NT2/D1 (cell line): ENCODE measurements at regions not wholly inside any gene's neighbourhood (a gene's known extent, or its start where the extent isn't known, plus 50 kb on each side); places are given as distances from the start of the nearest gene placed in this dataset.

Experiments
- YY1 ChIP-seq: IDR thresholded peaks from 2 replicates; pipeline ENCODE4 v1.6.1; 2011; ENCODE audit not compliant: insufficient read length, insufficient read depth
- ZNF274 ChIP-seq: IDR thresholded peaks from 2 replicates; pipeline ENCODE4 v1.6.1; 2011; ENCODE audit warnings: mild to moderate bottlenecking, low read depth, low read length

- no peak for TF ChIP-seq YY1
- TF ChIP-seq ZNF274 = no peak
Observed at GRCh38 chr5:87899721-87900131, 368.9 kb downstream of the TMEM161B start.
